A673 (cell line): ENCODE measurements at regions not wholly inside any gene's neighbourhood (a gene's known extent, or its start where the extent isn't known, plus 50 kb on each side); places are given as distances from the start of the nearest gene placed in this dataset.

Source experiments
- BruUV-seq: library from RNA; stranded (reverse); fragments of 400-500 nt; replicated peaks from 2 replicates; lab custom pipeline; 2021; lab: Mats Ljungman, UMichigan
- CTCF ChIA-PET: fragments of 300-600 bp; sonication (Branson Sonifier 250); formaldehyde crosslinking; loops from one replicate; lab custom pipeline; 2022; ENCODE audit warnings: antibody characterized with exemption; lab: Charles Lee
- POLR2A ChIA-PET: fragments of 300-600 bp; sonication (Branson Sonifier 250); formaldehyde crosslinking; loops from one replicate; lab custom pipeline; 2022; ENCODE audit warnings: antibody characterized with exemption; ENCODE audit not compliant: low non-redundant PET; lab: Charles Lee
- DNase-seq: peaks from one replicate; pipeline ENCODE4 v3.0.0-alpha.2; 2015; ENCODE audit warnings: low spot score
- H3K27ac ChIP-seq: fragments of 200-600 bp; sonication (generic); 2 replicates; pipeline ENCODE4 v1.5.1; 2016; ENCODE audit warnings: mixed run types, low read depth, mild to moderate bottlenecking, mixed read lengths, antibody characterized with exemption, low read length; ENCODE audit not compliant: poor library complexity, severe bottlenecking
- H3K27me3 ChIP-seq: fragments of 200-600 bp; sonication (generic); replicated peaks from 2 replicates; pipeline ENCODE4 v1.6.1; 2017; ENCODE audit warnings: mixed run types, low read depth, mild to moderate bottlenecking, mixed read lengths, antibody characterized with exemption, low read length; ENCODE audit not compliant: insufficient read depth, poor library complexity
- H3K36me3 ChIP-seq: fragments of 200-600 bp; sonication (generic); 2 replicates; pipeline ENCODE4 v1.6.1; 2016; ENCODE audit warnings: mixed run types, mild to moderate bottlenecking, mixed read lengths, antibody characterized with exemption, low read length; ENCODE audit not compliant: insufficient read depth, poor library complexity, severe bottlenecking
- H3K4me1 ChIP-seq: fragments of 200-600 bp; sonication (generic); 2 replicates; pipeline ENCODE4 v1.6.1; 2017; ENCODE audit warnings: mixed run types, mild to moderate bottlenecking, mixed read lengths, antibody characterized with exemption, low read length; ENCODE audit not compliant: insufficient read depth, poor library complexity, severe bottlenecking
- H3K4me3 ChIP-seq: fragments of 200-600 bp; sonication (generic); 2 replicates; pipeline ENCODE4 v1.5.1; 2016; ENCODE audit warnings: low read depth, mixed run types, mild to moderate bottlenecking, mixed read lengths, low read length; ENCODE audit not compliant: poor library complexity, severe bottlenecking
- H3K9me3 ChIP-seq: fragments of 200-600 bp; sonication (generic); 2 replicates; pipeline ENCODE4 v1.6.1; 2016; ENCODE audit warnings: mixed run types, low read depth, mild to moderate bottlenecking, mixed read lengths, antibody characterized with exemption, low read length; ENCODE audit not compliant: poor library complexity, severe bottlenecking
- CTCF ChIP-seq: fragments of 300-800, 200-600 bp; sonication (generic); conservative IDR thresholded peaks from 2 replicates; pipeline ENCODE4 v1.5.1; 2017; ENCODE audit warnings: low read depth, mild to moderate bottlenecking, antibody characterized with exemption, low read length, moderate library complexity, mixed read lengths
- EZH2 ChIP-seq: fragments of 200-600 bp; sonication (generic); IDR thresholded peaks from 2 replicates; pipeline ENCODE4 v1.6.1; 2017; ENCODE audit warnings: borderline replicate concordance, low read depth, mild to moderate bottlenecking, mixed read lengths, antibody characterized with exemption, low read length; ENCODE audit not compliant: poor library complexity, severe bottlenecking
- intact Hi-C: fragments of 100-400 bp; cut with micrococcal nuclease; formaldehyde crosslinking; loops from one replicate; pipeline ENCODE4 v1.10.0; 2022; ENCODE audit not compliant: unreplicated experiment

GRCh38 chr5:52531105-52531504 is 256.6 kb upstream of the ITGA1 start:
- BruUV-seq = no TSS peak
- CTCF ChIA-PET = no interaction called here
- no peaks in the 10 kb centered on the region for H3K36me3 ChIP-seq
- H3K27me3 ChIP-seq = no peaks in the 10 kb centered on the region
- POLR2A ChIA-PET = no interaction called here
- no peaks in the 10 kb centered on the region for H3K4me1 ChIP-seq
- TF ChIP-seq CTCF (no peak), EZH2 (no peak)
- no peak overlapping the region for H3K4me3 ChIP-seq
- intact Hi-C loops = no loop called here
- no peaks in the 10 kb centered on the region for H3K9me3 ChIP-seq
- H3K27ac ChIP-seq = no peak overlapping the region
- DNase-seq = no peak

- H3K27ac ChIP-seq = no peak overlapping the region
- intact Hi-C loops = no loop called here
- POLR2A ChIA-PET = no interaction called here
Measured at GRCh38 chr5:52543594-52543993, 244.1 kb upstream of the ITGA1 start.

GRCh38 chr5:52544738-52545137 is 243.0 kb upstream of the ITGA1 start:
- ChIA-PET CTCF (no interaction called here), POLR2A (no interaction called here)
- H3K27ac ChIP-seq = no peak overlapping the region
- intact Hi-C loops = no loop called here
- no TSS peak for BruUV-seq
- no peaks in the 10 kb centered on the region for H3K36me3 ChIP-seq
- no peak for DNase-seq
- no peaks in the 10 kb centered on the region for H3K27me3 ChIP-seq
- TF ChIP-seq EZH2 = no peak
- TF ChIP-seq CTCF = no peak
- no peaks in the 10 kb centered on the region for H3K9me3 ChIP-seq
- no peak overlapping the region for H3K4me3 ChIP-seq
- no peaks in the 10 kb centered on the region for H3K4me1 ChIP-seq

More at GRCh38 chr5:52543594-52543993, 244.1 kb upstream of the ITGA1 start:
- H3K9me3 ChIP-seq = no peaks in the 10 kb centered on the region
- no TSS peak for BruUV-seq
- DNase-seq = no peak
- H3K27me3 ChIP-seq = no peaks in the 10 kb centered on the region
- no peak for TF ChIP-seq CTCF
- TF ChIP-seq EZH2 = no peak
- H3K4me3 ChIP-seq = no peak overlapping the region
- no peaks in the 10 kb centered on the region for H3K4me1 ChIP-seq
- H3K36me3 ChIP-seq = no peaks in the 10 kb centered on the region
- CTCF ChIA-PET = no interaction called here
